ENCODE measurements at regions not wholly inside any gene's neighbourhood (a gene's known extent, or its start where the extent isn't known, plus 50 kb on each side); places are given as distances from the start of the nearest gene placed in this dataset.

DNA sequence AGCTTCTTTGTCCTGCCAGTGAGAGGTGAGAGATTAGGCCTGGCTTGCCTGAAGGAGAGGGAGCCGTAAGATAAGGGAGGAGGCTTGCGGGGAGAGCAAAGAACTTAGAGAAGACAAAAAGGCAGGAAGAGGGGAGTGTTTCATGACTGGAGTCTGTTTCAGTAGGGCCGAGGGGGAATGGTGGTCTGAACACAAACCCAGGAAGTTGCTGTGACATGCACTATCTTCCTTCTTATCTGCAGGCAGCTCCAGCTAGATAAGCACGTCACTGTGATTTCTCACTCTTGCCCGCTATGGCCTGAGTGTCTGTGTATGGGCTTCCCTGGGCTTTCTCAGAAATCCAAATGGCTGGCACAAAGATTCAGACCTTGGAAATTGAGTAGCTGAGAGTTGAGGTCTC, 307.5 kb upstream of the CLINT1 start:
- DNase-seq (ENCODE audit: insufficient read length, low spot score), result no peak
- no peak for TF ChIP-seq CTCF (IDR thresholded peaks at IDR 0.05; ENCODE audit: insufficient read depth, missing control alignments)
- no peak for FAIRE-seq

DNA sequence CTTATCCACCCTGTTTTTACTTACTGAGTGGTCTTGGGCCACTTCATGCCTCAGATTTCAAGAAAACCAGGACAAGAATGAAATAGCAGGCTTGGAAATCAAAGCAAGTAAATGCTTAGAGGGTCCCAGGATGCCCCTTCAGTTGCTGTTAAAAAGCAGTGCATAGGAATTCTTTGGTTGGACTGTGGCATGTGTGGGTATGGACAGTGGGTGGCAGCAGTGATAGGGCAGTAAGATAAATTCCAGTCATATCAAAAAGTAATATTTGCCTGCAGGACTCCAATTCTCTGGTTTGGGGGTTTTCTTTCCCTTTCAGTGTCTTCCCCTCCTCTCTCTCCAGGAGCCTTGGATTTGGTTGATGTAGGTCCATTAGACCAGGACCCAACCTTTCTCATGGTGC, 306.7 kb upstream of the CLINT1 start:
- no peak for FAIRE-seq
- no peak for DNase-seq (ENCODE audit: insufficient read length, low spot score)
- no peak for TF ChIP-seq CTCF (IDR thresholded peaks at IDR 0.05; ENCODE audit: insufficient read depth, missing control alignments)

DNA sequence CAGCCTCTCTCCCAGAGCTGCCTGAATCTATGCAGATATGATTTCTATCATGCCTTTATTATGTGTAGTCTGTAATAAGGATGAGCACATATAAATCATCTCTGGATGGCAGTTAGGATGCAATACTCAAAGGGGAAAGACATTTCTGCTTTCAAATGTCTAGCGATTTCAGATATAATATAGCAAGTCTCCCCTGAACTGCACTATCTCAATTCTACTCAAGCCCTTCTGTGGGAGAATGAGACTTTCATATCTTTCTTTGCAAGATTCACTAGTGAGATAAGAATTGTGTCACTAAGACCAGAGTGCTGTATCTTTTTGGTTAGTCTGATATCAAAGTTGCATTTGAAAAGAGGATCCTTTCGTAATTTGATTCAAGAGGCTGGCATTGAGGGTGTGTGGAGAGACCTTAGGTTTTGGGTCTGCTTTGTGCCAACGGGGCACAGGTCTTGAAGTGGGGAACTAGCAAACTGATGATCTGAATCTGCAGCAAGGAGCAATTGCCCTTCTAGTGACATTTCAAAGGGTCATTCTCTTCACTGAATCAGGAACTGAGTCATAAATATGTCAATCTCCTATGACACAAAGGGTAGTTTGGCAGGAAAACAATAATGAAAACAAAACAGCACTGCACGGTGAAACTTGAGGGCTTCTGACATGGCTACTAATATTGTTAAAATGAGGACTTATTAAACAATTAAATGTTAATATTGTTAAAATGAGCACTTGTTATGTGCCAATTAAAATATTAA, 305.5 kb upstream of the CLINT1 start:
- DNase-seq (ENCODE audit: insufficient read length, low spot score), result no peak
- no peak for TF ChIP-seq CTCF (IDR thresholded peaks at IDR 0.05; ENCODE audit: insufficient read depth, missing control alignments)
- FAIRE-seq, result no peak

GRCh38 chr5:158163451-158164295, 304.7 kb upstream of the CLINT1 start:
- TF ChIP-seq CTCF (IDR thresholded peaks at IDR 0.05; ENCODE audit: insufficient read depth, missing control alignments), result no peak
- no peak for DNase-seq (ENCODE audit: insufficient read length, low spot score)
- no peak for FAIRE-seq

DNA sequence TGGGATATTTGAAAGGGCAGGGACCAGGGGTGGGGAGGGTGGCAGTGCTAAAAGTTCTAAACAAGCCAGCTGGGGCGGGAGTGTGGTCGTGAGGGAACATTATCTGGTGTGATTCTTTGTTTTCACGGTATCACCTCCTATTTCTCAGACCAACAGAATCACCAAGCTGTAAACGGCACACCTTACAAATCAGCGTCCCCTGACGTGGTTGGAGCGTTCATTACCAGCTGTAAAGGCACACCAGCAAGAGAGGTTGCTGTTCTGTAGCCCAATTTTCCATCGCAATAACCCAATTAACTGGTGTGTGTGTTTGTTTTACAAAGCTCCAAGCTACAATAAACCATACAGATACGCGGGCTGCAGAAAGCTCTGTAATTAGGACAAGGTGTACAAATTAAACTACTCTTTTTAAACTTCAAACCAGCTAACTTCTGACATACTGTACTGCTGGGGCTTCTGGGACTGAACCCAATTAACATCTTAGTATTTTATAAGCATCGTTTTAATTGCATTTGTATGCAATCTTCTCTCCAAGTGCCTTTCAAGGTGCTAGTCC, 303.6 kb upstream of the CLINT1 start:
- TF ChIP-seq CTCF (IDR thresholded peaks at IDR 0.05; ENCODE audit: insufficient read depth, missing control alignments), result no peak
- FAIRE-seq, result no peak
- no peak for DNase-seq (ENCODE audit: insufficient read length, low spot score)

GRCh38 chr5:158162026-158162425, 303.1 kb upstream of the CLINT1 start:
- DNase-seq (ENCODE audit: insufficient read length, low spot score) (no peak), FAIRE-seq (no peak)
- TF ChIP-seq CTCF (IDR thresholded peaks at IDR 0.05; ENCODE audit: insufficient read depth, missing control alignments), result no peak

All from D721Med (cell line).